H1 (cell line): ENCODE measurements at regions not wholly inside any gene's neighbourhood (a gene's known extent, or its start where the extent isn't known, plus 50 kb on each side); places are given as distances from the start of the nearest gene placed in this dataset.

ENCODE experiments used
- CTCF ChIA-PET: fragments of 300-600 bp; sonication (Branson Sonifier 250); formaldehyde crosslinking; loops from one replicate; lab custom pipeline; 2021; ENCODE audit not compliant: partially characterized antibody; lab: Charles Lee
- POLR2A ChIA-PET: fragments of 300-600 bp; sonication (Branson Sonifier 250); formaldehyde crosslinking; loops from one replicate; lab custom pipeline; 2021; ENCODE audit warnings: inconsistent platforms; ENCODE audit not compliant: partially characterized antibody; lab: Charles Lee
- DNase-seq, 2 experiments: peaks; one replicate each; pipeline versions ENCODE4 v3.0.0 to v3.0.0-alpha.2; 2010 to 2022; ENCODE audit warnings: low spot score in 2 of 2, low read depth in 1 of 2, mixed read lengths in 1 of 2
- FAIRE-seq: peaks from 2 replicates; lab custom pipeline; 2011; peaks lifted over from hg19 to GRCh38; lab: Jason Lieb, UNC
- H2AFZ ChIP-seq: 2 replicates; pipeline ENCODE4 v1.8.1; 2012; ENCODE audit warnings: low read length, inconsistent platforms
- H2AK5ac ChIP-seq: 2 replicates; pipeline ENCODE4 v1.6.1; 2013; ENCODE audit warnings: low read depth, low read length
- H2BK120ac ChIP-seq: replicated peaks from 2 replicates; pipeline ENCODE3; 2013; ENCODE audit warnings: low read depth, low read length, inconsistent platforms
- H2BK12ac ChIP-seq: 2 replicates; pipeline ENCODE4 v1.6.1; 2013; ENCODE audit warnings: low read depth, low read length
- H2BK15ac ChIP-seq: 2 replicates; pipeline ENCODE4 v1.6.1; 2013; ENCODE audit warnings: low read length
- H2BK20ac ChIP-seq: 2 replicates; pipeline ENCODE4 v1.6.1; 2013; ENCODE audit warnings: low read length
- H2BK5ac ChIP-seq: 2 replicates; pipeline ENCODE4 v1.6.1; 2013; ENCODE audit warnings: low read depth, low read length
- H3K14ac ChIP-seq: 2 replicates; pipeline ENCODE4 v1.6.1; 2013; ENCODE audit warnings: inconsistent platforms; ENCODE audit not compliant: insufficient read length
- H3K18ac ChIP-seq: 2 replicates; pipeline ENCODE4 v1.6.1; 2013; ENCODE audit warnings: low read length; ENCODE audit errors: extremely low read depth
- H3K23ac ChIP-seq: 2 replicates; pipeline ENCODE4 v1.6.1; 2013; ENCODE audit warnings: inconsistent platforms; ENCODE audit not compliant: insufficient read length
- H3K23me2 ChIP-seq: 2 replicates; pipeline ENCODE4 v1.6.1; 2013; ENCODE audit warnings: low read depth, low read length
- H3K27ac ChIP-seq: 2 replicates; pipeline ENCODE4 v1.6.1; 2011; ENCODE audit warnings: low read depth, low read length, inconsistent platforms
- H3K27me3 ChIP-seq, 4 experiments: replicated peaks in 1 of 4; 1 replicate in 1 of 4; 2 replicates in 3 of 4; pipeline versions ENCODE4 v1.6.1 to v1.8.1; 2011 to 2013; ENCODE audit warnings: low read length in 3 of 4, mild to moderate bottlenecking in 3 of 4, inconsistent platforms in 2 of 4, mixed read lengths in 2 of 4, moderate library complexity in 1 of 4; ENCODE audit not compliant: control insufficient read depth in 3 of 4, insufficient read depth in 3 of 4; ENCODE audit errors: extremely low read depth in 1 of 4
- H3K36me3 ChIP-seq, 4 experiments: 2 replicates each; pipeline versions ENCODE4 v1.6.1 to v1.8.1; 2011 to 2013; ENCODE audit warnings: mild to moderate bottlenecking in 4 of 4, low read length in 3 of 4, moderate library complexity in 2 of 4, control low read depth in 1 of 4, inconsistent platforms in 1 of 4; ENCODE audit not compliant: insufficient read depth in 4 of 4, control insufficient read depth in 2 of 4
- H3K4ac ChIP-seq: replicated peaks from 2 replicates; pipeline ENCODE3; 2013; ENCODE audit warnings: low read length, low read depth, mixed read lengths, inconsistent platforms; ENCODE audit not compliant: insufficient read length
- H3K4me1 ChIP-seq, 4 experiments: replicated peaks in 1 of 4; 1 replicate in 1 of 4; 2 replicates in 3 of 4; pipeline versions ENCODE4 v1.6.1 to v1.8.1; 2011 to 2013; ENCODE audit warnings: low read length in 3 of 4, inconsistent platforms in 2 of 4, mixed read lengths in 1 of 4; ENCODE audit not compliant: insufficient read depth in 4 of 4, control insufficient read depth in 3 of 4
- H3K4me2 ChIP-seq, 2 experiments: 2 replicates each; pipeline versions ENCODE4 v1.6.1 to v1.8.1; 2011 to 2013; ENCODE audit warnings: low read depth in 2 of 2, low read length in 2 of 2, control low read depth in 1 of 2, inconsistent platforms in 1 of 2, mild to moderate bottlenecking in 1 of 2; ENCODE audit not compliant: insufficient read depth in 1 of 2
- H3K4me3 ChIP-seq, 4 experiments: fragments of 200-600, 300-600 bp in 1 of 4; sonication (generic), shearing (Covaris generic), sonication (Bioruptor Twin) in 1 of 4; 2 replicates each; pipeline versions ENCODE4 v1.5.1 to v1.8.1; 2011 to 2016; ENCODE audit warnings: low read length in 4 of 4, low read depth in 3 of 4, control low read depth in 2 of 4, inconsistent platforms in 2 of 4, mild to moderate bottlenecking in 2 of 4, mixed read lengths in 1 of 4, moderate library complexity in 1 of 4; ENCODE audit not compliant: insufficient read depth in 2 of 4; ENCODE audit errors: extremely low read depth in 1 of 4
- H3K56ac ChIP-seq: replicated peaks from 2 replicates; pipeline ENCODE3; 2013; ENCODE audit warnings: low read depth, mild to moderate bottlenecking, mixed read lengths, low read length, inconsistent platforms; ENCODE audit not compliant: insufficient read length
- H3K79me1 ChIP-seq: 2 replicates; pipeline ENCODE4 v1.6.1; 2013; ENCODE audit warnings: low read depth, low read length, control low read depth
- H3K79me2 ChIP-seq, 2 experiments: 2 replicates each; pipeline versions ENCODE4 v1.6.1 to v1.8.1; 2012 to 2013; ENCODE audit warnings: low read length in 2 of 2, mild to moderate bottlenecking in 2 of 2, inconsistent platforms in 1 of 2; ENCODE audit not compliant: insufficient read depth in 2 of 2, control insufficient read depth in 1 of 2
- H3K9ac ChIP-seq, 4 experiments: replicated peaks in 1 of 4; 1 replicate in 1 of 4; 2 replicates in 3 of 4; pipeline versions ENCODE4 v1.6.1 to v1.8.1; 2011 to 2013; ENCODE audit warnings: low read depth in 3 of 4, low read length in 3 of 4, control low read depth in 2 of 4, mild to moderate bottlenecking in 2 of 4, moderate library complexity in 2 of 4, inconsistent platforms in 1 of 4; ENCODE audit errors: extremely low read depth in 1 of 4
- H3K9me3 ChIP-seq, 2 experiments: 2 replicates each; pipeline versions ENCODE4 v1.6.1 to v1.8.1; 2012 to 2013; ENCODE audit warnings: mild to moderate bottlenecking in 2 of 2, moderate library complexity in 2 of 2, control low read depth in 1 of 2, inconsistent platforms in 1 of 2, low read depth in 1 of 2, low read length in 1 of 2, mixed read lengths in 1 of 2; ENCODE audit not compliant: insufficient read depth in 2 of 2
- H4K20me1 ChIP-seq, 2 experiments: replicated peaks in 1 of 2; 2 replicates each; pipeline versions ENCODE3 to v1.8.1; 2011 to 2013; ENCODE audit warnings: inconsistent platforms in 2 of 2, low read length in 2 of 2, mild to moderate bottlenecking in 1 of 2; ENCODE audit not compliant: insufficient read depth in 2 of 2, control insufficient read depth in 1 of 2
- H4K5ac ChIP-seq: 2 replicates; pipeline ENCODE4 v1.6.1; 2013; ENCODE audit warnings: low read length, low read depth, mixed read lengths, inconsistent platforms; ENCODE audit not compliant: insufficient read length
- H4K8ac ChIP-seq: 2 replicates; pipeline ENCODE4 v1.8.0; 2013; ENCODE audit warnings: mild to moderate bottlenecking, moderate library complexity, low read length, inconsistent platforms; ENCODE audit not compliant: insufficient read depth; ENCODE audit errors: extremely low read depth
- H4K91ac ChIP-seq: replicated peaks from 2 replicates; pipeline ENCODE3; 2013; ENCODE audit warnings: low read length, mixed read lengths, inconsistent platforms; ENCODE audit not compliant: insufficient read length
- CBX8 ChIP-seq: fragments of 300-800, 300-1000 bp; sonication (generic); IDR thresholded peaks from 2 replicates; pipeline ENCODE4 v1.7.1; 2016; ENCODE audit warnings: low read depth, low read length, borderline replicate concordance
- CTBP2 ChIP-seq: IDR thresholded peaks from 2 replicates; pipeline ENCODE4 v1.7.0; 2011; ENCODE audit warnings: borderline replicate concordance, mild to moderate bottlenecking, moderate library complexity, mixed read lengths, low read length; ENCODE audit not compliant: insufficient read depth, insufficient read length
- GTF2F1 ChIP-seq: IDR thresholded peaks from 2 replicates; pipeline ENCODE4 v1.6.1; 2012; ENCODE audit warnings: low read depth, low read length, improper control_type of control experiment, borderline replicate concordance
- HDAC6 ChIP-seq: IDR thresholded peaks from one replicate; pipeline ENCODE4 v1.7.1; 2012; ENCODE audit warnings: low read depth, mild to moderate bottlenecking, inconsistent platforms, low read length, moderate library complexity
- SP2 ChIP-seq: IDR thresholded peaks from 2 replicates; pipeline ENCODE4 v1.6.1; 2012; ENCODE audit warnings: mild to moderate bottlenecking, low read length, inconsistent platforms
- WGBS, 2 experiments: shearing (Covaris generic) in 1 of 2; methylation state at CpG; one replicate each; pipeline versions ENCODE4 v1.1.6 to v1.1.7; 2013 to 2015; ENCODE audit warnings: low lambda C conversion rate in 2 of 2, mixed read lengths in 2 of 2, inconsistent platforms in 1 of 2, low coverage in 1 of 2, missing lambda C conversion rate in 1 of 2; ENCODE audit not compliant: insufficient replicate concordance in 2 of 2, insufficient coverage in 1 of 2, insufficient read length in 1 of 2; ENCODE audit errors: extremely low coverage in 1 of 2, missing lambda C conversion rate in 1 of 2; 5-methylcytosine and 5-hydroxymethylcytosine counted together
- TF ChIP-seq, protein P1 (sequence below): IDR thresholded peaks from 2 replicates; pipeline ENCODE4 v1.6.1; 2011; ENCODE audit warnings: low read length, improper control_type of control experiment

DNA sequence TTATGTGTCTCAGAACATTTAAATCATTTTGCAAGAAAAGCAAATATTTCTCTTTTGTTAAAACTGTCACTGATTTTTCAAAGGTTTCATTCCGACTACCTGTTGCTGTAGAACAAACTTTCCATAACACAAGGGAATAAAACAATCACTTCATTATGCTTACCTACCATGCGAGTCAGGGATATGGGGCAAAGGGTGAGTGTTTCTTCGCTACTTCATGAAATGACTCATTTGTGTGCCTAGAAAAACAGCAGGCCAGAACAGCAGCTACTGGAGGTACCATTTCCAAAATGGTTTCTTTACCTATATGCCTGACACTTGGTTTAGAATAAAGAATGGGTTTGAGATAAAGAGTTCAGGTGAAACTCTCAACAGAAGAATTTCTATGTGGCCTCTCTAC lies 712.5 kb downstream of the PLOD2 start:
- H4K20me1 ChIP-seq = no peaks in the 10 kb centered on the region
- no peak overlapping the region for H2BK15ac ChIP-seq
- H3K27ac ChIP-seq = no peak overlapping the region
- DNase-seq = no peak
- H3K23ac ChIP-seq = no peak overlapping the region
- H2AFZ ChIP-seq = 0 out of 2 replicates have a peak overlapping the region, but pooled peaks have one; percentile 22
- CTCF ChIA-PET = no interaction called here
- H3K27me3 ChIP-seq = no peaks in the 10 kb centered on the region
- H3K9me3 ChIP-seq = no peaks in the 10 kb centered on the region
- FAIRE-seq = no peak
- H4K91ac ChIP-seq = no peak overlapping the region
- H3K4me1 ChIP-seq = no peaks in the 10 kb centered on the region
- H4K8ac ChIP-seq = no peak overlapping the region
- H2AK5ac ChIP-seq = no peak overlapping the region
- H2BK20ac ChIP-seq = no peak overlapping the region
- no peak overlapping the region for H3K4ac ChIP-seq
- no peaks in the 10 kb centered on the region for H3K23me2 ChIP-seq
- H3K56ac ChIP-seq = no peak overlapping the region
- no peak overlapping the region; a peak in 1 of 7 replicates for H3K9ac ChIP-seq
- POLR2A ChIA-PET = no interaction called here
- H3K14ac ChIP-seq = no peak overlapping the region
- 87% methylated on average over 3 of the region's 3 CpGs; no CpG with 5 or more reads in 1 of the 2 experiments for WGBS, 2 experiments
- H3K4me3 ChIP-seq = no peak overlapping the region
- H3K18ac ChIP-seq = no peak overlapping the region
- no peak overlapping the region for H2BK12ac ChIP-seq
- no peak overlapping the region for H3K4me2 ChIP-seq
- no peaks in the 10 kb centered on the region for H3K79me2 ChIP-seq
- H2BK5ac ChIP-seq = no peak overlapping the region
- no peak overlapping the region for H2BK120ac ChIP-seq
- TF ChIP-seq CBX8 = no peak
- TF ChIP-seq SP2 = no peak
- TF ChIP-seq GTF2F1 = no peak
- no peak for TF ChIP-seq HDAC6
- TF ChIP-seq, protein P1, sequence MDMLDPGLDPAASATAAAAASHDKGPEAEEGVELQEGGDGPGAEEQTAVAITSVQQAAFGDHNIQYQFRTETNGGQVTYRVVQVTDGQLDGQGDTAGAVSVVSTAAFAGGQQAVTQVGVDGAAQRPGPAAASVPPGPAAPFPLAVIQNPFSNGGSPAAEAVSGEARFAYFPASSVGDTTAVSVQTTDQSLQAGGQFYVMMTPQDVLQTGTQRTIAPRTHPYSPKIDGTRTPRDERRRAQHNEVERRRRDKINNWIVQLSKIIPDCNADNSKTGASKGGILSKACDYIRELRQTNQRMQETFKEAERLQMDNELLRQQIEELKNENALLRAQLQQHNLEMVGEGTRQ = no peak
- no peak for TF ChIP-seq CTBP2
- TF ChIP-seq, all 59 proteins: peak for 0
- H3K79me1 ChIP-seq = no peaks in the 10 kb centered on the region
- H4K5ac ChIP-seq = no peak overlapping the region
- no peaks in the 10 kb centered on the region for H3K36me3 ChIP-seq
